M059J (cell line): ENCODE measurements at regions not wholly inside any gene's neighbourhood (a gene's known extent, or its start where the extent isn't known, plus 50 kb on each side); places are given as distances from the start of the nearest gene placed in this dataset.

Experiments used
- DNase-seq: peaks from one replicate; pipeline ENCODE4 v3.0.0-alpha.2; 2012; ENCODE audit warnings: low read depth

- no peak for DNase-seq
Observed at GRCh38 chr12:43294916-43295315, 257.1 kb downstream of the ADAMTS20 start.

GRCh38 chr12:43294147-43294546 is 257.9 kb downstream of the ADAMTS20 start:
- no peak for DNase-seq

DNA sequence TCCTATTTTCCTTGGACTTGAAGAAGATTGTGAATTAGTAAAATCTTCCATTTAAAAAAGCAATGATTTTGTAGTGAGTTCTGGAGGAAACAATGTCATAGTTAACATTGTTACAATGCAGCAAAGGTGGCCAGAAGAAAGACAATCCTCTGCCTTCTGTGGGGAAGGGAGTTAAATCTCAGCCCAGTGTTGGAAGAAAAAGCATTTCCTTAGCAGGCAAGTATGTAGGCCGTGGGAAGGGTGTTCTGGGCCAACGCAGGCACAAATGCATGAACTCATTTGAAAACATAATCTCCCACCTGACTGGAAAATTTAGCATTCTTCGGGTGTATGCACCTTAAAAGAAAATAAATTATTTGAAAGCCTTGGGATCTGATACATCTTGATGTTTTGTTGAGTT is 258.6 kb downstream of the ADAMTS20 start:
- no peak for DNase-seq

- DNase-seq = peak; percentile 34
Observed at GRCh38 chr12:43292699-43293098, 259.3 kb downstream of the ADAMTS20 start.

DNA sequence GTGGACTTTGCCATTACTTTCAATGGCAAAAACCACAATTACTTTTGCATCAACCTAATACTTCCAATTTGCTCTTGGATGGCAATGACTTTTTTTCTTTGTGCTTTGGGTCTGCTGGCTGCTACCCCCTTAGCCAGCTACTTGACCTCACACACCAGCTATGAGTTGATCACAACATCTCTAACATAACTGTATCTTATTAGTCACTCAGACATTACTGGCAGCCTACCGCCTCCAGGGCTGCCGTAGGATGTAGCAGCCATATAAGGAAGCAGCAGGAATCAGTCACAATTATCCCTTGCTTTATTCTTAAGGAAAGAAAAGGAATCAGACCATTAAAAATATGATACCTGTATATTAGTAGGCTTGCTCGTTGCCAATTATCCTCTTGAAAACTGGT is 260.5 kb downstream of the ADAMTS20 start:
- peak; percentile 52 for DNase-seq

DNA sequence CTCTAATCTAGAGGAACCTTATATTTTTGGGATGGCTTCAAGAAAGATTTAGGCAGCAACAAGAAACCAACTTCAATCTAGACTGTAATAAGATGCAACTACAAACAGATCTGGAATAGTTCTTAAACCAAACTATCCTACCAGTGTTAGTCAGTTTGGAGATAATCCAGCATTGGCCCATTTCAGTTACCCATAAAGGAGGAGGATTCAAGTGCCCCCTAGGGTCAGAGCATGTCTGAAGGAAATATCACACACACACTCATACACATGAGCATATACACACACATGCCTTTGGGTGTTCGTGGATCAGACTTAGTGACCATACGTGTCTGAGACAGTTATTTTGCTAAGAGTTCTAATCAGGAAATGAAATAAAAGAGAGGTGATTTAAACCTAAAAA is 261.2 kb downstream of the ADAMTS20 start:
- DNase-seq = no peak

DNA sequence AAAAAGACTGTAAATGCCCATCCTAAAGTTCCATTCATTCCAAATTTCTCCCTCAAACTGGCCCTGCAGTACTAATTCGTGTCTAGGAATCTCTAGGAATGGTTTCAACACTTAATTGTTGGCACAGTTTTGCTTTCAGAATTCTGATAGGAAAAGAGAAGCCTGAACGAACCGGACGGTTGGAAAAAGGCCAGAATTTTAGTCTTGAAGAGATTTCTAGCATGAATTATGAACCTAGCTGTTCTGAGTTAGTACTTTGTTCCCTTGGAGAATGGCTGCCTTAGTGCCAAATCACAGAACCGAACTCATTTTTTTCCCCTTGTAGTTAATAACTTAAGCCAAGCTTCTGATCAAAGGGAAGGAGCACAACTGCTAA is 262.6 kb downstream of the ADAMTS20 start:
- peak; percentile 26 for DNase-seq

DNA sequence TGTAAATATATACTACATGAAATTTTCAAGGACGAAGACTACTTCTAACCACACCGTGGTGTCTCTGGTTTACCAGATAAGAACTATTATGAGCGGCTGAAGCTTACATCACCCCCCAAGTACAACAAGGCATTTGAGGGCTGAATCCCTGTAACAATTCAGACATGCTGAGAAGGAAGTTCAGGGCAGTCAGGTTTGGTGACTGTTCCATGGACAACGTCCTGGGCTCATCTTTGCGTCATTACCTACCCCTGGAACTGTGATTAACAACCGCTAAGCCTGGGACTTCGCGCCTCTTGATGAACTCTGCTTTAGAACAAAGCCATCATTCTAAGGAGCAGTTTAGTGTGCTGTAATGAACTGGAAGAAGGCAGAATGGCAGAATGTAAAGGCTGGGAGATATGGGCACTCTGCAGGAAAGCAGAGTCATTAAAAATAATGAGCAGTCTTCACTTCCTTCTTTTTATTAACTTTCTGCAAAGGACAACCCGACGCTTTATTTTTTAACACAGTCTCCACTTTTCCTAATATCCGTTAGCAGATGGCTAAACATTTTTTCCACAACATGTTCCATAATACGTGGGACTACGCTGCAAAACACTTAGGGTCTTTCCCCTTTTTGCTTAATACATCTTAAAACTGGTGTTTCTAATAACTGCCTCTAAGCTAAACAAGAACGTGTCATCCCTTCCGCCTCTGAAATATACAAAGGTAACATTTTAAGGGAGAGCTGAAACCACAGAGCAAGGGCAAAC is 263.2 kb downstream of the ADAMTS20 start:
- DNase-seq = no peak

GRCh38 chr12:43287706-43288383 is 264.2 kb downstream of the ADAMTS20 start:
- DNase-seq = no peak

GRCh38 chr12:43286986-43287385 is 265.0 kb downstream of the ADAMTS20 start:
- DNase-seq = no peak

DNA sequence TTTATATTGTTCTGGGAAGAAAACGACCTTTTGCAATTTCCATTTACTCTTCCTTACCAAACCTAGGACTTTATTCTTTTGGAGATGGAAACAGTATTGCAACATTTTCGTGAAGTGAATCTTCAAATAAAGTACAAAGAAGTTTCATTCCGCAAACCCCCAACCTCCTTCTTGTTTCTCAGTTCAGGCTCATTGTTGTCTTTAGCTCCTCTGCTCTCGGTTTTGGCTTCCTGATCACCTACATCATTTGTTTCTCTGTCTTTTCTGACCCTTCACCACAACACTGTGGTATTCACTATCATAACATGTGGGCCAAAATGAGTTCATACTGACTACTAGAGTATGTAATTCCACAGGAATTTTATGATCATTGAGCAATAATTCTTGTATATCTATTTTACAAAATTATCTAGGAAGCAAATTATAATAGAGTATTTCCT is 266.8 kb downstream of the ADAMTS20 start:
- DNase-seq = peak; percentile 83

GRCh38 chr12:43284486-43285158 is 267.4 kb downstream of the ADAMTS20 start:
- DNase-seq = peak; percentile 11

- DNase-seq = no peak
Observed at GRCh38 chr12:43283206-43283605, 268.8 kb downstream of the ADAMTS20 start.

DNA sequence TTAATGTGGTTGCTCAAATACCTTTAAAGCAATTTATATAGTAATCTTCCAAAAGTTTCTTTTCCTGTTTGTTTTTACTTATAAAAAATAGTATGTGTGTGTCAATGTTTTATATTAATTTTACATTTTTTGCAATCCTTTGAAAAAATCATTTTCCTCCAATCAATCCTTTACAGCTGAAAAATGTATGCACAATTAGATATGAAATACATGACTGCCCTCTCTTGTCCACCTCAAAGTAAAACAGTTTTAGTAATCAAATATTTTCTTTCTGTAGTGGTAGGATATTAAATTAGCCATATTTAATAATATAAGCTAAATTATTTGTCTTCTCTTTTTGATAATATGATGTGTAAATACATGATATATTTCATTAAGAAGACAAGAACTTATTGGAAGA is 269.9 kb downstream of the ADAMTS20 start:
- DNase-seq = peak; percentile 21

- no peak for DNase-seq
Observed at GRCh38 chr12:43281563-43281962, 270.4 kb downstream of the ADAMTS20 start.

DNA sequence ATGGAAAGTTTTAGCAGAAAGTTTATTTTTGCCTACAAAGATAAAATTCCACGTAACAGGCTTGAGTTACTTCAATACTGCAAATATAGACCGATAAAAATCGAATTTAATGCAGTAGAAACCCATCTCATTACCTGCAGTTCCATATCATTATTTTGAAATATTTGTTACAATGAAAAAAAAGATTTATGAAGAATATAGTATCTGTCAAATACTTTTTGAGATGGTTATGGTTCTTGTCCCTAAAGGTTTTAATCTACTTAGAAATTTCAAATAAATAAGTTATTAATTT is 273.5 kb downstream of the ADAMTS20 start:
- no peak for DNase-seq

DNA sequence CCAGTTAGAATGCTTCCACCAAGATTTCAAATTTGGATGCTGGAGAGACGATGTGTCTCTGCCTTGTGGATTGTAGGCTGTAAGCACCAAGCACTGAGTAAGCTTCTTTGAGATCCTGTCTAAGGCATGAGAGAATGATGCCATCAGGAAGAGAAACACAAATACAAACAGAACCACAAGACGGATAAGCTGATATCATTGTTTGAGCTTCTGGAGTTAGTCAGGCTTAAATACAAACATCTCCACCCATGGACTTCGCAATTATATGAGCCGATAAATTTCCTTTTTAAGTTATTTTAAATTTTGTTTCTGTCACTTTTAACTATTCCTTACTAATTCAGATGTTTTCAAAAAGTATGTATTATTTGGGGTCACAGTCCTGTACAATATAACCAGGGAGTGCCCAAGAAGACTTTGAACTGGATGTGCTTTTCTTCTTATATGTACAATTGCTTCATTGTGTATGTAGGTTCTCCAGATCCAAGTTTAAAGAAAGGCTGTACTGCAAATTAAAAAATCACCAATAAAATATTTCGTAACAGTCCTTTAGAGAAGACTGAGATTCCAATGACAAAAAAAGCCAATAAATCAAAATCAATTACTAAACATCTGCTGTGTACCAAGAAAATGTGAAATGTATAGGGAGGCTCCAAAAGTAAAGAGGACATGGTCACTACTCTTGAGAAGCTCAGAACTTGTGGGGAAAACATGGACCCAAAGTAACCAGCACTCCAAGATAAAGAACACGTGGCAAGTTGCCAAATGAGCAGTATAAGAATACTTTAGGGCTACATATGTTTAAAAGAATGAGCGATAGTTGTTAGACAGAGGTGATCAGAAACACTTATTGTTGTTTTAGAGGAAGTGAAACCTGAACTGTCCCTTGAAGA is 274.1 kb downstream of the ADAMTS20 start:
- DNase-seq = peak; percentile 32

- DNase-seq = no peak
Observed at GRCh38 chr12:43273467-43273866, 278.5 kb downstream of the ADAMTS20 start.

DNA sequence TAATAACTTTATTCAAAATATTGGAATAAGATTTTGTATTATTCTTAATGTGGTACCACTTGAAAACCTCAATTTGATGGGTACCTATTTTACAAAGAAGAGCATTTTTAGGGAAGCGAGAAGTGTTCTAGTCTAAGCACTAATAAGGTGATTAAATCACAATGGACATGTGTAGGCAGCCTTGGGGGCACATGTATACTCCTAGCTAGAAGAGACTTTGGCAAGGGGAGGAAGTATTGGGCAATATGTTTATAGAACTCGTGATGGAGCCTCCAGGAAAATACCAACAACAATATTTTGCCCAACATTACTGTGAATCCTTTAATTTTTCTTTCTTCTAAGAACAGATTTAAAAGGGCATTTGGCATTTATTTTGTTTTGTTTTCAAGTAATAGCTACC is 280.3 kb downstream of the ADAMTS20 start:
- peak; percentile 12 for DNase-seq

GRCh38 chr12:43267818-43268217 is 284.2 kb downstream of the ADAMTS20 start:
- no peak for DNase-seq

DNA sequence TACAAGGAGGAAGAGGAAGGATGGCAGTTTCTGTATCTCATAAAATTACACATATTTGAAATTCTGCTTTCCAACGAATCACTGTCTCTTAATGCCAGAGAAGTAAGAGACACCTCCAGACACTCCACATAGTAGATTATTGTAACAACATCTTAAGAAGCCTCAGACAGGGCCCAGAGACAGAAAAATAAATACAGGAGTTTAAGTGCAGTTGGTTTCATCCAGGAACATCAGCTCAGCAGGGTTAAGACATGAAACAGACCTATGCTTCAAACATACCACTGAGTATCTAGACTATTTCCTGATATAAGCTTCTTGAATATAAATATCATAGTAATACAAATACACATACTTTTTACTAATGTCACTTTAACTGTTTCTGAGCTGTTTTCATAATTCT is 290.3 kb downstream of the ADAMTS20 start:
- DNase-seq = no peak

GRCh38 chr12:43255522-43256111 is 296.4 kb downstream of the ADAMTS20 start:
- no peak for DNase-seq
